Brain pericyte (primary cell): ENCODE measurements at regions not wholly inside any gene's neighbourhood (a gene's known extent, or its start where the extent isn't known, plus 50 kb on each side); places are given as distances from the start of the nearest gene placed in this dataset.

Experiments
- DNase-seq: peaks from one replicate; pipeline ENCODE4 v3.0.0-alpha.2; 2012; ENCODE audit warnings: low read depth, low spot score

DNA sequence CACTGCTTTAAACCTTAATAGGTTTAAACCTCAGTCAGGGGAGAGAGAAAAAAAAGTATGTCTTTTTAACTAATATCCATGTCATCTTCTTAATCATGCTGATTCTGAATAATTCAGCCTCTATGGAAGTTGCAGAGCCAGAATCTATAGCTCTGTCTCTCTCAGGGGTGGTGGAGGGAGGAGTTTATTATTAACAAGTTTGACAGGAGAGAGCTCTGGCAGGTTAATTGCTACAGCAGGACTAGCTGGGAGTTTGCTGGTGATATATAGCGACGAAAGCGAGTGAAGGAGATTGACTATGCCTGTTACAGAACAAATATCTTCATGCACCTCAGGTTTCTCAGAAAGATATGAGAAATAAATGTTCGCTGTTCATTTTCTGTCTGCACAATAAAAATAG lies 586.4 kb downstream of the TLE4 start:
- no peak for DNase-seq

DNA sequence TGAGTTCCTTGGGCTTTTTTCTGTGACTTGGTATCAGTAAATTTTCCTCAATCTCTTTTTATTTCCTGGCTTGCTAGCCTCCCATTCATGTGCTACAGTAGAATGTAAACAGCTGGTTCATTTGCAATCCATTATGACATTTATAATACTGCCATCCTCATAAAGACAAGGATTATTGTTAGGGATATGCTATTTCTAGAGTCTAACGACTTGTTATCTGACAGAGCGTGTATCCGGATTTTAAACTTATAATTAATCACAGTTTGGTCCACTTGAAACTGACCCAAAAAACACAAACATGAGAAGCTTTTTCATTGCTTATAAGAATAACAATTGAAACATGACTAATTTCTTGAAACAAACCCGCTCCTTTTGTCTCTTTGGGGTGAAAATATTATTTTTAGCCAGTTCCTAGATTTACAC lies 585.8 kb downstream of the TLE4 start:
- no peak for DNase-seq

DNA sequence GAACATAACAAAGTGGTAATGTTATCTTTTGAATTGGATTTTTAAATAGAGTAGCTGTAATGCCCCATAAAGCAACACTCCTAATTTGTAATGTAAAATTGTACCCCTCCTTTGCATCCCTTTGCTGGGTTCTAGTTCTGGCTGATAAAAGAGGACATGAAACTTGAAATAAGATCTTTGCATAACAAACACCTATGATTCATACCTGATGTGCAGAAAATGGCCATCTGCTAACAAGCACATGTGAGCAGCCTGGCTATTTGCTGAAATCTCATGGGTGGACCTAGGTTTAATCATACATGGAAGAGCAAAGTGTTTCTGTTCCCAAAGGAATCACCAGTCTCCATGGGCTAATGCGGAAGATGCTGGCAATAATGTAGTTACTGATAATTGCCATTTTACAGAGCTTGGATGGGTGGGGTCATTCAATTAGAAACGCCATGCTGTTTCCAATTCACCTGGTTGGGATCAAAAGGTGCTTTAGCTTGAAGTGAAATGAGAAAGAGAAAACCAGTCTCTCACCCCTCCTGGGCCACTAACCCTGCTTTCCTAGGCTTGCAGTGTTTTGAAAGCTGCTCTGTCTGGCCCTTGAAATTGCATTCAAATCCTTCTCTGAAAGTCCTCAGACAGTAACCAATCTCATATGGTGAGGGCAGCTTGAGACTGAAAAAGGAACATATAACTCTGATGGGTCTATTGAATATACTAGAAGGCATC lies 585.1 kb downstream of the TLE4 start:
- DNase-seq: no peak

DNA sequence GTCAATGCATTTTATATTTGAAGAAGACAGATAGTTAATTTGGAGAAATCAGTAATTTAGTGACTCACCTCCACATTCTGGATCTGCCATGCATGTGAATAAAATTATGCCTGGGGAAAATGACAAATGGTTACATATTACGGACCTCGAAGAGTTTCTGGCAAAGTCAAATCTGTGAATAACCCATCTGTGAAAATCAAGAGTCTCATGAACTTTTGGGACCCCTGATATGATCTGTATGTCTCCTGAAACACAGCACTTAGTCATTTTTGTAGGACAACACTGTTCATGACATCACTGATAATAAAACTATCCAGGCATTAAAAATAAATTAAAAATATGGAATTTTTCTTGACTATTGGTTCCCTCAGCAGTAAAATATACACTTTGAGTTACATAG lies 584.5 kb downstream of the TLE4 start:
- no peak for DNase-seq

DNA sequence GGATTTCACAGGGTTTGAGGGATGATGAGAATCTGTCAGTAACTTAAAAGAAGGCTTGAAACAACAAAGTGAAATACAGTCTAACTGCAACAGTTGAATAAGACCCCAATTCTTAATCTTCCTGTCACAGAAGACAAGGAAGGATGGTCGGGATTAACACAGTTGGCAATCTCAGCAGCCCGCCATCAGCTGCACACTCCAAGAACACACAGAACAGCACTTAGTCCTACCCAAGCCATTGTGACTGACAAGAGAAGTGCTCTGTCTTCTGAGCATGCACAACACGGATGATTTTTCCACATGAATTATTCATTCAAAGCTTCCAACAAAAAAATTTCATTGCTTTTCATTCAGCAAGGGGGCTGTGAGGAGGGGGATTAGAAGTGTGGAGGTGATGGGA lies 576.1 kb downstream of the TLE4 start:
- DNase-seq: no peak

DNA sequence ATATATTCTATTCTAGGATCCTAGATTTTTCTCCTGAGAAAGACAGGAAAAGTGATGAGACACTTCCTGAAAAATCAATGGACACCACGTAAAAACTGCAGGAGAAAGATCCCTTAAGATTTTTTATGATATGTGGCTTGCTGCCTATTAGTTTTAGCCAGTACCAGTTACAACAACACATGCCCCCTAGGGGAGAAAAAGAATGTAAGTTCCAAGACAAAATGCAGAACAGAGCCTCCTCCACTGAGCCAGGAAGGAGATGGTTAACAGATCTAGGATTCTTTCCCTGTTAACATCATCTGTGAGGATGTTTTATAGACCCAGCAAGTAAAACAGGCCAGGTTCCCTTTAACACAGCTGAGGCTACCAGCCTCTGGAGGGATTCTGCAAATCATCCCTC lies 574.7 kb downstream of the TLE4 start:
- DNase-seq: no peak

DNA sequence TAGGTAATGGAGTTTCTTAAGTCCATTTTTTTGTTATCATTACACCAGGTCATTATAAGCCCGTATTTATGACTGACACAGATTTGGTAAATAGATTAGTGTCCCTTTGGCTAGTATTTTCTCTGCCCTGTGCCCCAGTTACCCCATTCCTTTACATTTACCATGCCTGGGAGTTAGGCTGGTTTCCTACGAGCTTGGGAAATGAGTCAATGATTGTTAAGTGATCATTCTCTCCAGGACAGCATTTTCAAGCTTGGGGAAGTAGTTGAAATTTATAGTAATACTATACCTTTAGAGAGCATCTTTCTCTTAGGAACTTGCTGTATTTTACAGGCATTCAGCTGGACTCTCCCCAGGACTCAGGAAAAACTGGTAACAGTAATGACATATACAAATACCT lies 573.1 kb downstream of the TLE4 start:
- no peak for DNase-seq

DNA sequence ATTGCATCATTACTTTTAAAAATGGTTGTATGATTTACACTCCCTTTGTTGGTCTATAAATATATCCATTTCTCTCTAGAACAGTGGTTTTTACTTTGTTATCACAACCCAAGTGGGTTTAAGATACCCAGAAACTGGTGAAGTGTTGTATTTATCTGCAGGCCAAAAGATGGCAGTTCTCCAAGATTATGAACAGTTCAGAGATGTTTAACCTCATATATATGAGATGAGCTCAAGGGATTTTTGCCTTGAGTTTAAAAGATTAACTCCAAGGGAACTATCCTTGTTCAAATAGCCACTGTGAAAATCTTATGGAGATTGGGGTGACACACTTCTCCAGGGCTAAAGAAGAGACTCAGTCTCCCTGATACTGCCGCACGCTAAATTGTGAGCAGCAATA lies 572.6 kb downstream of the TLE4 start:
- peak; percentile 25 for DNase-seq

DNA sequence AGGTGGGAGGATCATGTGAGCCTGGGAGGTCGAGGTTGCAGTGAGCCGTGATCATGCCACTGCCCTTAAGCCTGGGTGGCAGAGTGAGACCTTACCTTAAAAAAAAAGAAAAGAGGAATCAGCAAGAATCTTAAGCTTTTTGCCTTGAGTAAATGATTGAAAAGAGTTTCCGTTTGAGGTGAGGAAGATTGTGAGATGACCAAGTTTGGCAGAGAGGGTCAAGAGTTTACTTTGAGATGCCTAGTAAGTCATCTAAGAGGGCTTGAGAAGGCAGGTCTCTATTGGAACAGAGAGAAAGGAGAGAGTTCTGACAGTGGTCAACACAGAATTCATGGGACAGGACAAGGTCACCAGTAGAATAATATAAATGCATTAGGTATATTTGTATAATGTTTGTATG lies 572.1 kb downstream of the TLE4 start:
- DNase-seq: no peak

DNA sequence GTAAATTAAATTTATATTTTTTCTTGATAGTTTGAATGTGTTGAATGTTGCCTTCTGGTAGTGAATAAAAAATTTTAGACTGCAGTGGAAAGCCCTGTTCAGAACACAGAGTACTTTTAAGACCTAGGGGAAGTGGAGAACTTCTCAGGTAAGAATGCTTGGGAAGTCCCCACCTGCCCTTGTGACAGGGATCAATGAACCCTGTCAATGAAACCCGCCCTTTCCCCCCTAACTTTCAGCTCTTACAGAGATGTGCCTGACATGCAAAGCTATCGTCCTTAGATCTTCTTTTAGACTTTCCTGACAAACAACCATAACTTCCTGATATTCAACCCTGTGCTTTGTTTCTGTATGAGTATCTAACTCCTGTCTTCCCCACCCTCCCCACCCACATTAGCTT lies 562.7 kb downstream of the TLE4 start:
- DNase-seq: no peak

DNA sequence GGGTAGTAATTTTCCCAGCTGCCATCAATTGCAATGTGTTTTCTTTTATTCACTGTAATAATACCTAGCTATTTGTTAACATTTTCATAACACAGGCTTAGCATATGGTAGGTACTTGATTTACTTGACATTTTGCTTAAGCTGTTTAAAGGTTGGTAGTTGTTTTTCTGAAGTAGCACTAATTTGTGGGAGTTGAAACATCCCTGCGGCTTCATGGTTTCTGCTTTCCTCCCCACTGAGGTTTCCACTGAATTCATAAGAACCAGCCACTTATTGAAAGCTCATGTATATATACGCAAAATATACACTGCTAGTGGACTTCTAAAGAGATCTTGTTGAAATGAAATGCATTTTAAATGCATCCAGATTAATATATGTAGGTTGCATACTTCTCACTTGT lies 559.9 kb downstream of the TLE4 start:
- DNase-seq: no peak

DNA sequence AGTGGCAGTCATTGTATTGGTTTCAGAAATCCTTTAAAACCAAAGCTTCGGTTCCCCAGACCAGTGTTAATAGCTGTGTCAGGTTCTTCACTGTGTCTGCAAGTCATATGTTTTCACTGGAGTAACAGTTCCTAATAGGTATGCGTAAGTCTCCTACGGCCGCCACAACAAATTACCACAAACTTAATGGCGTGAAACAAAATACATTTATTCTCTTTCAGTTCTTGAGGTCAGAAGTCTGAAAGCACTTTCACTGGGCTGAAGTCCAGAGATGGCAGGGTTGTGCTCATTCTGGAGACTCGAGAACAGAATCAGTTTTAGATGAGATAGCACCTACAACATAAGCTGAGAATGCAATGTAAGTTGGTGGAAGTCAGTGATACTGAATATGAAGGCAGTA lies 556.2 kb downstream of the TLE4 start:
- DNase-seq: no peak

DNA sequence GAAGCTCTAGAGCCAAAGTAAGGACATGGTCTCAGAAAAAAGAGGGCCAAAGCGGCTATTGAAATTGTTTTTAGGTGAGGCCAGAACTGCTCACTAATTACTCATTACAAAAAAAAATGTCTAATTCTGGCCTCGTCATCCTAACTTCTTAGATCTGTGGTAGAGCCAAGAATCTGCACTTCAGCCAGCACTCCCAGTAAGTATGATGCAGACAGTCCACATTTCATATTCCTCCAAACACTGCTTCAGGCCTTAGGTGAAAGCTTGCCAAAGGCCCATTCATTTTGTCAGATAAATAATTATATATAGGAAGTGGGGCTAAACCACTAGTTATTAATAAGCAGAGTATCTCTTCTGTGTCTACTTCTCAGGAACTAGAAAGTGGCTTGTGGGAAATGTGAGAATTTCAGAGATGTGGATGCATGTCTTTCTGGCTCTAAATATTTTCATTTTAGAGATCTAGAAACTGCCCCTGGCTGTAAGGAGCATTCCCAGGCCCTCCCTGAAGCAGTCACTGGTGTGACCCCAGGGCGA lies 554.0 kb downstream of the TLE4 start:
- DNase-seq: no peak

DNA sequence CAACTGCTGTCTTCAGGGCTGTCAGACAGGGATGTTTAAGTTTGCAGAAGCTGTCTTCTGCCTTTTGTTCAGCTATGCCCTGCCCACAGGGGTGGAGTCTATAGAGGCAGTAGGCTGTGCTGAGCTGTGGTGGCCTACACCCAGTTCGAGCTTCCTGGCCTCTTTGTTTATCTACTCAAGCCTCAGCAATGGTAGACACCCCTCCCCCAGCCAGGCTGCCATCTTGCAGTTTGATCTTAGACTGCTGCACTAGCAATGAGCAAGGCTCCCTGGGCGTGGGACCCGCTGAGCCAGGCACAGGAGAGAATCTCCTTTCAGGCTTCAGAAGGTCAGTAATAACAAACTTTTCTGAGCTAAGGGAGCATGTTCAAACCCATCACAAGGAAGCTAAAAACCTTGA lies 545.3 kb downstream of the TLE4 start:
- no peak for DNase-seq

DNA sequence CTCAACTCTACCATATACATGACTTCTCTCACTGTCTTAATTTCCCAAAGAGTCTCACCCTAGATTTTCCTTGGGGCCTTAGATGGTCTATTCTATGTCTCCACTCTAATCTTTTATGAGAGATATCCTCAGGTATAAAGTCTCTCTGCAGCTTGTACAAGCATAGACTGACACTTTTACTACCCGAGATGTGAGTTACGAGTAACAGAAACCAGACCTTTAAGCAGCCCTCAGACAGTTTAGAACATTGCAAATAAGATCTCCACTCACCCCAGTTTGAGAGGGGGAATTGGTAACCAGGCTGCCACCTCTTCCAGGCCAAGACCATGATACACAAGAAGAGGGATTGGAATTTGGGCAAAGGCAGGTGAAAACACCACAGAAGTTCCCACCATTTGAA lies 542.5 kb downstream of the TLE4 start:
- no peak for DNase-seq

DNA sequence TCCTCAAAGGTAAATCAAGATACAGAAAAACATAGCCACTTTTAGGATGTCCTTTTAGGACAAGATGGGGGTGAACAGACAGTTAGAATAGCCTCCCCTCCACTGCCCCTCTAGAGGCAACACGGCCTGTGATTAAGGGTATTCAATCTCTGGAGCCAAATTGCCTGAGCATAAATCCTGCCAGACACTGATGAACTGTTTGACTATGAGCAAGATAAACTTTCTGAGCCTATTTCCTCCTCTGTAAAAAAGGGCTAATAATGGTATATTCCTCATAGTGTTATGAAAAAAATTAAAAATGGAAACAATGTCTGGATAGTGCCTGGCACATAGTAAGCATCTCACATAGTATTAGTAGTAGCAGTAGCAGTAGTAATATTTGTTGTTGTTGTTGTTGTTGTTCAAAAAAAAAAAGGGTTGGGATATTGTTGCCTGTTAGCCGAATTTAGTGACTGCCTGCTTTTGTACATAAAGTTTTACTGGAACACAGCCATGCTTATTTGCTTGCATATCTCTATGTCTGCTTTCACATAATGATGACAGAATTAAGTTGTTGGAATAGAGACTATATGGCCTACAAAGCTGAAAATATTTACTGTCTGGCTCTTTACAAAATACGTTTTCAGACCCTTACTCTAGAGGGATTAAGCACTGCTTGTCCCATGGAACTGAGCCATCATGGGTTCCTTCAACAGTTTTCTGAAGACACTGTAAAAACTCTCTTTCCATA lies 536.3 kb downstream of the TLE4 start:
- no peak for DNase-seq

DNA sequence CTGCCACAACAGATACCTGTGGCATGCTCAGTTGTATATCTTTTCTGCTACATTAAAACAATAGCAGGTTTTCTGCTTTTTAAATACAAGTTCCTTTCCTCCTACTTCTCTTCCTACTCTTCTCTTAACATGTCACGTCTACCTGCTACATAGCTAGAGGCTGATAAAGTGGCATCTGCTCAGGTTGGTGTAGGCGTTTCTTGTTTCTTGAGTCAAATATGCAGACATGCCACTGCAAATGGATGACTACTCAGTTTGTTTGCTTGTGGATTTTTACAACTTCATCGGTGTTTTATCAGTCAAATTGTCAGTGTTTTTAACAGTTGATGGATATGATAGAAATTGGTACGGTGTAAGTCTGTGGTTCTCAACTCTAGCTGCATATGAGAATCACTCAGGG lies 525.7 kb downstream of the TLE4 start:
- no peak for DNase-seq

DNA sequence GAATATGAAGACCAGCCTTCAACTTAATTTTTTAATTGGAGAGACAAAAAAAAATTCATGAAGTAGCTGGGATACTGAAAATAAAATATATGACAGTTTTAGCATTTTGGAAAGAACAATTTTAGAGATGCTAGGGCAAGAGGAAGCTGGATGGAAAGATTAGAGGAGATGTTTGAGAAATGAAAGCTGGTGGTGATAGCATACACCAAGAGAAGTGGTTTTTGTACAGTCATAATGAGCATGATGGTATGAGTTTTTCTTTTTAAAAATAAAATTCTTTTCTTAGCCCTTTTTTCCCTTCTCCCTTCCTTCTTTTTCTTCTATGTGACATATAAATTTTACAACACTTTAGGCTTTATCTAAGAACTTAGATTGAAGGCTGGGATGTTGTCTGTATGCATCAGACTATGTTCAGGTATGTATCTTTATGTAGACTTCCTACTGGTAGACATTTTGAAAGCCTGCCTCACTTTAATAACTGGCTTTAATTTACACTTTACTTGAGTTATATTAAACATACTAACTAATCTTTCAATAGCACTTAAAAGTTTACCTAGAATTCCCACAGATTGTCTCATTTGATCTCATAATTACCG lies 522.5 kb downstream of the TLE4 start:
- DNase-seq: no peak

DNA sequence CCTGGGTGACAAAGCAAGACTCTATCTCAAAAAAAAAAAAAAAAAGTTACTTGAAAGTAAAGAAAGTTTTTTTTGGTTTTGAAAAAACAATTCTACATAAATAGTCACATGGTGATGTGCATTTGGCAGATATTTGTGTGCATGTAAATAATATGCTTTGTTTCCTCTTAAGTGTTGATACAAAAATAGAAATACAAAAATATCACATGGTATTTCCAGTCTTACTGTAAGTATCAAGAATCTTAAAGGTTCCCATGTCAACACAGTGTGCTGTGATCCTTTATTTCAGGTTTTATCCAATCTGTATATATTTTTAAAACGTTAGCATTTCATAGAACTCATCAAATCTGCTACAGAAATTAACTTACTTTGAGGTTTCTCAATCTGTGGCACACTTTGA lies 521.9 kb downstream of the TLE4 start:
- DNase-seq: no peak

DNA sequence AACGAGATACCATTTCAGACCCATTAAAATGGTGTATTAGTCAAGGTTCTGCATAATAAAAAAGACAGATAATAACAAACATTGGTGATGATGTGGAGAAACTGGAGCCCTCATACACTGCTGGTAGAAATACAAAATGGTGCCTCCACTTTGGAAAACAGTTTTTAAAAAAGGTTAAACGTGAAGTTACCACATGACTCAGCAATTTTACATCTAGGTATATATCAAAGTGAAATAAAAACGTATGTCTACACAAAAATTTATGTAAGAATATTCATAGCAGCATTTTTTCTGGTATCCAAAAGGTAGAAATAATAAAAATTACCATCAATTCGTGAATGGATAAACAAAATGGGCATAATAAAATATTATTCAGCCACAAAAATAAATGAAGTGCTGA lies 519.8 kb downstream of the TLE4 start:
- no peak for DNase-seq

DNA sequence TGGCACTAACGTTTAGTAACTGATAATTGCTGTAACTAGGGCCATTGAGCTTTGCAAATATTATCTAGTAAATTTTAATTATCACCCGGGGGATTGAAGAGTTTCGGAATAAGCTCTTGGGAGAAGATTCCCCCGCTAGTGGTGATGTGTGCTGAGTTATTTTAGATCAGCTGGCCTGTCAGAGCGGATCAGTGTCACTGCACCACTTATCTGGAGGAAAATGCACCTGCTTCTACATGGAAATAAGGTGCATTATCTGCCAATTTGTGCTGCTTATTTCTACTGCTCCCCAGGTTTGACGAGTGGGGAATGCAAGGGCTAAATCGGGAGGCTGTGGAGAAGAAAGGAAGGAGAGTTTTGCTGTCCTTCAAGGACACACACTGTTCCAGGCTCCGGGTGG lies 518.6 kb downstream of the TLE4 start:
- DNase-seq: no peak

DNA sequence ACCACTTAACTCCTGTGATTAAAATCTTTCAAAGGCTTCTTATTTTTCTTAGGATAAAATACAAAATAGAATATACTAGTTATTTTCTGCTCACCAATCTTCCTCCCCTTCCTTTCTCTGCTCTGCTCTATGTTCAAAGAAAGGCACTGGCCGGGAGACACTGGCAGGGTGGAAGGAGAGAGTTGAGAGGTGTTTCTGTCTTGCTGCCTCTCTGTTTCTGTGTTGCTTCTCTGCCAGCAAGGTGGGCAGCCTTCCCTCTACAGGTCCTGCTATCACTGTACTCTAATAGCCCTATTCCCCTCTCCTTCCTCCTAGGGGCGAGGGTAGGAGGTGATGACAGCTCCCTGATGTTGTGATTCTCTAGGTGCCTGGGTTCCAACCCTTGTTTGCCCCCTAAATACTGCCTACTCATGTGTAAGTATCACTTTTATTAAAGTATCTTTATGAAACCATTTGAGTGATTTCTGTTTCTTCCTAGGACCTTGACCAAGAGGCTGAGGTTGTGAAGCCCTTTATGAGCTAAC lies 515.1 kb downstream of the TLE4 start:
- DNase-seq: no peak

DNA sequence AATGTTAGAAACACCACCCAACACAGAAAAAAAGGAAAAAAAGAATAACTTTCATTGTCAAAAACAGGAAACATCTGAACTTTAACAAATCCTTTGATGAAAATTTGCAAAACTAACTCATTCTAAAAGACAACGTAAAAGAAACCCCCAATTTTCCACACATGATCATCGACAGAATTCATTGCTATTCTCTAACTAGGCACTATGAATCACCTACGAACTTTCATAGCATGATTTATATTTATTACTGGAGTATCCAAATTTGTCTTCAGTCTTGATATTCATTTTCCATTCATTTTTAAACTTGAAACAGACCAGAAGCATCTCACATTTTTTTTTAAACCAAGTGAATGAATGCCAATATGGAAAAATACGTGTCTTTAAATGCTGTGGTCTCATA lies 514.6 kb downstream of the TLE4 start:
- DNase-seq: no peak
